C4-2B (cell line): ENCODE measurements at regions not wholly inside any gene's neighbourhood (a gene's known extent, or its start where the extent isn't known, plus 50 kb on each side); places are given as distances from the start of the nearest gene placed in this dataset.
A peak's percentile ranks its signal among the peaks of the same experiment; 100 is the strongest.

Source experiments
- H3K27ac ChIP-seq: fragments of 450-650 bp; 2 replicates; pipeline ENCODE4 v1.5.1; 2017
- ZFX ChIP-seq: fragments of 450-650 bp; IDR thresholded peaks from 2 replicates; pipeline ENCODE4 v1.6.1; 2017
- TF ChIP-seq, protein P1 (sequence below): fragments of 450-650 bp; conservative IDR thresholded peaks from 2 replicates; pipeline ENCODE4 v1.5.1; 2017; ENCODE audit warnings: mild to moderate bottlenecking

DNA sequence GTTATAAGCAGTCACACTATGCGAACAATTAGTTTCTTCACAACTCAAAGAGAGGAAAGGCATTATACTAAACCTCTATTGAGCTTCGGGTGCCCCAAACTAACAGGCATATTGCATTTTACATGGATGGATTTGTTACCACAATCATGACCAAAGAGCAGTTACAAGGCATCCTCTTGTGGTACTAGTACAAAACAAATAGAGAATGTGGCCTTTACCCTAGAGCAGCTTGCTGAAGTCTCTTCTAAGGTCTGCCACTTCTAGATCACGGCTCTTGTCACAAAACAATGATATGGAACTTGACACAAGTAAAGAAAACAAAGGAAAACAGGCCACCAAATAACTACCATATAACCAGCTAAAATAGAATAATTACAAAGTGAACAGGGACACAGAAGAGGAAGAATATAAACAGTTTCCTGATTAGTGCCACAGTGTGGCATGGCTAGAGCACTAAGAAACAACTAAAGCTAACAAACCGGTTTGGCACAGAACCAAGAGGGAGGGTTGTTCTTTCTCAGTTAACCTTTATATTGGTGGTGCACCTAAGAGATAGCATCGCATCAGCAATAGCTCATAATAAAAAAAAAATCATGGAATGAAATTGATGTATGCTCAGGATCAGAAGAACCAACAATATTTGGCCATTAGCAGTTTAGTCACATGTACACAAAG is 209.7 kb upstream of the ATP2B1 start:
- TF ChIP-seq ZFX: no peak
- TF ChIP-seq, protein P1, sequence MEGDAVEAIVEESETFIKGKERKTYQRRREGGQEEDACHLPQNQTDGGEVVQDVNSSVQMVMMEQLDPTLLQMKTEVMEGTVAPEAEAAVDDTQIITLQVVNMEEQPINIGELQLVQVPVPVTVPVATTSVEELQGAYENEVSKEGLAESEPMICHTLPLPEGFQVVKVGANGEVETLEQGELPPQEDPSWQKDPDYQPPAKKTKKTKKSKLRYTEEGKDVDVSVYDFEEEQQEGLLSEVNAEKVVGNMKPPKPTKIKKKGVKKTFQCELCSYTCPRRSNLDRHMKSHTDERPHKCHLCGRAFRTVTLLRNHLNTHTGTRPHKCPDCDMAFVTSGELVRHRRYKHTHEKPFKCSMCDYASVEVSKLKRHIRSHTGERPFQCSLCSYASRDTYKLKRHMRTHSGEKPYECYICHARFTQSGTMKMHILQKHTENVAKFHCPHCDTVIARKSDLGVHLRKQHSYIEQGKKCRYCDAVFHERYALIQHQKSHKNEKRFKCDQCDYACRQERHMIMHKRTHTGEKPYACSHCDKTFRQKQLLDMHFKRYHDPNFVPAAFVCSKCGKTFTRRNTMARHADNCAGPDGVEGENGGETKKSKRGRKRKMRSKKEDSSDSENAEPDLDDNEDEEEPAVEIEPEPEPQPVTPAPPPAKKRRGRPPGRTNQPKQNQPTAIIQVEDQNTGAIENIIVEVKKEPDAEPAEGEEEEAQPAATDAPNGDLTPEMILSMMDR: peak; percentile 17; the same call in 1 of the 2 replicates
- no peak overlapping the region for H3K27ac ChIP-seq

DNA sequence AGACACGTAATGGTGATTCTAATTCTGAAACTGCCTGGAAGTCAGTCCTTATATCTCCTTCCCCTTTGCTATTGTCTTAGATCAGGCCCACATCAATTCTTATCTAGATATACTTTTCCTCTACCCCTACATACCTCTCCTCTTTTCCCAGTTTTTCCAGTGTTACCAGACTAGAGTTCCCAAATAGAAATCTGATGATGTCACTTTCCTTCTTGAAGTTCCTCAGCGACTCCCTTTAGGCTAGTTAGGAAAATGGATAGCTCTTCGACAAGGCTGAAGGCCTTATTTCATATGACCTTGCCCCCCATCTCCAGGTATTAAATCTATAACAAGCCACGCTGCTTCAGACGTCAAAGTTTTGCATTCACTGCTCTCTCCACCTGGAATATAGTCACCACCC is 201.1 kb upstream of the ATP2B1 start:
- TF ChIP-seq ZFX: no peak
- H3K27ac ChIP-seq: no peak overlapping the region

DNA sequence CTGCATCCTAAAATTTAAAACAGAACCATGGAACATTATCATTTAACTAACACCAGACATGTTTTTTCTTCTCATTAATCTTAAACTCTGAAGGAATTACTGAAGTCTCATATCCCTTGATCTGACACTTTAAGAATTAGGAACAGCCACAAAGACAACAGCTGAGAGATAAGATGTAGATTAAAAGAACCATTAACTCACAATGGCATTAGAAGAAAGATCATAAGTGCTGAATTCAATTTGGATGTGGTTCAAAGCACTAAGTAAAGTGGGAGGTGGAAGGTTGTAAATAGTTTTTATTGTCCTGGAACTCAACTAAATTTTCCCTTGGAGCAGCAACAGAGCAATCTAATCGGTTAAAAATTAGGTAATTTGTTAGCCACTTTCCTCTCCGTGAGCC is 199.0 kb upstream of the ATP2B1 start:
- TF ChIP-seq ZFX: no peak
- TF ChIP-seq, protein P1: no peak
- H3K27ac ChIP-seq: no peak overlapping the region

DNA sequence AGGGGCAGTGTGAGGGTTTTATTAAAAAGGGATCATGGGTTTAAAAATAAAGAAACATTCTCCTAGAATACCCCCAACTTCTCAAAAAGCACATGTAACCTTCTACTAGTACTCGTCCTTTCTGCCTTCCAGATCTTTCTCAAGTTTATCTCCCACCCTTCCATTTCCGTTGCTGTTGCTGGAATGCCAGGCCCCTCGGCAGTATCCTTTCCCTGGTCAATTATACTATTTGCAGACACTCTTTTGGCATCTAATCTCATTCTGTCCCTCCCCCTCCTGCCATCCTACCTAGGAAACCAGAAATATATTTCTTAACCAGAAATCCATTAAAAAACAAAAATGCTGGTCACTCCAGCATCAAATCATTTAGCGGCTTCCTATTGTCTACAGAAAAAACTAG is 198.2 kb upstream of the ATP2B1 start:
- no peak overlapping the region for H3K27ac ChIP-seq
- TF ChIP-seq, protein P1: no peak
- TF ChIP-seq ZFX: no peak

DNA sequence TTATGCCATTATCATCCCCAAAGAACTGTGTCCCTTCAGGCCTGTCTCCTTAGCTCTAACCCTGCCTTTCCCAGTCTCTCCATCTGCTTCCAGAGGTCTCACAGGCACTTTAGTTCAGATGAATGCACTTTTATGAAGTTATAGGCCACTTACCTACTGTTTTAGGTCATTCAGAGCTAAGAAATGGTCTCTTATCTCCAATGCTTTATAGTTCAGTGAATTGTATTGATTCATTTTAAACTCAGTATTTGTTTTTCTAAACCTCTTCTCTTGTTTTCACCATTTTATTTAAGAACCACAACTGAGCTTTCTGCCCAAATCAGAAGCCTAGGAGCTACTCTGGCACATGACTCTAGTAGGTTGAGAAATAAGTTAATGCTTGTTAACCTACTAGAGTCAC is 197.5 kb upstream of the ATP2B1 start:
- no peak for TF ChIP-seq ZFX
- TF ChIP-seq, protein P1: no peak
- no peak overlapping the region for H3K27ac ChIP-seq

DNA sequence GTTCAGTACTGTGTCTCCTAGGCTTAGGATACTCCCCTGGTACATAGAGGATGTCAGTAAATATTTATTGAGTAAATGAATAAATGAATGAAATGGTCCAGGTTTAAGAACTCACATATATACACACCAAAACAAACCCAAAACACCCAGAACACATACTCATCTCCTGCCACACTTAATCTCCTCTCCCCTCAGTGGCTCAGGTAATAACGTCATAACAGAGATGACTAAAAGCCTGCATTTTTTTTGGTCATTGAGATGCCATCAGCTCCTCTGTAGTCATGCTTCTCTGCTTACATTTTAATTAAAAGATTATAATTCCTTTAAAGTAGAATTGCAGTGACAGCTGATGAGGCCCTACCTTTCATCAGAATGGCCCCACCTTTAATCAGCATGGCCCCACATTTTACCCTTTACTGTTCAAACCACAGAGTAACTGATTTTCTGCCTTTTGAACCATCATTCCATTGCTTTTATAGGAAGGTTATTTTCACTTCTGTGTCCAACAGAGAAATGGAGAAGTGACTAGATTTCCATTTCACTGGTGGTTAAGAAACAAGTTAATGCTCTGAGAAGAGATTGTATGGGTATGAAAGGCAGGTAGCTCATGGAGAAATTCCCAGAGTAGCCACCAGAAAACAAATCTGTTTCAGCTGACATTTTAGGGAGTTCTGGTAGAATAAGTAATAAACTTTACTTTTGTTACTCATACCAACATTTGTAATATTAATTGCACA is 193.4 kb upstream of the ATP2B1 start:
- TF ChIP-seq, protein P1: no peak
- TF ChIP-seq ZFX: no peak
- H3K27ac ChIP-seq: no peak overlapping the region

DNA sequence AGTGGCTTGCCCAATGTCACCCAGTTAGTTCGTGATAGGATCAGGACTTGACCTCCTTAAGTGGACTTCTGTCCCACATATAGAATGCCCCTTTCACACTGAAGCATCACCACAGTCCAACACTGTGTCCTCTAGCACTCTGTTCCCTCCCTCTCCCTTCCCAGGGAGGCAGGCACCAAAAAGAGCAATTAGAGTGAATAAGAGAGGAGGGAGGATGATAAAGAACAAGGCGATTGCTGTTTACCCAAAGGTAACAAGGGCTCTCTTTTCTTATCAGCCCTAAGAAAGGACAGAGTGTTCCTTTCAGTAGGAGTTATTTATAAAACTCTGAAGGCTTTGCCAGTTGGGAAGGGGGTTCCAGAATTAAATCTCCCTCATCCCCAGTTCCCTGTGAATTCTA is 192.7 kb upstream of the ATP2B1 start:
- H3K27ac ChIP-seq: no peak overlapping the region
- TF ChIP-seq, protein P1: no peak
- TF ChIP-seq ZFX: no peak
